Adrenal gland (tissue), 5 donors: ENCODE measurements at regions not wholly inside any gene's neighbourhood (a gene's known extent, or its start where the extent isn't known, plus 50 kb on each side); places are given as distances from the start of the nearest gene placed in this dataset.

Experiments used
- POLR2A ChIP-seq, 2 donors: fragments of 450-650 bp; IDR thresholded peaks; one replicate each; pipeline ENCODE4 v1.6.1; 2017; ENCODE audit warnings: antibody characterized with exemption in 2 of 2, mild to moderate bottlenecking in 2 of 2, moderate library complexity in 1 of 2
- TF ChIP-seq, protein P1 (sequence below), 6 experiments: fragments of 450-650 bp in 4 of 6; fragments of 200-600 bp in 2 of 6; sonication (generic) in 1 of 6; IDR thresholded peaks; 1 replicate in 5 of 6; 2 replicates in 1 of 6; pipeline versions ENCODE4 v1.5.1 to v1.8.0; 2016 to 2021; ENCODE audit warnings: antibody characterized with exemption in 6 of 6, mild to moderate bottlenecking in 2 of 6, moderate library complexity in 1 of 6
- donor health status: DM: no; HTN: no; CAD: no.

DNA sequence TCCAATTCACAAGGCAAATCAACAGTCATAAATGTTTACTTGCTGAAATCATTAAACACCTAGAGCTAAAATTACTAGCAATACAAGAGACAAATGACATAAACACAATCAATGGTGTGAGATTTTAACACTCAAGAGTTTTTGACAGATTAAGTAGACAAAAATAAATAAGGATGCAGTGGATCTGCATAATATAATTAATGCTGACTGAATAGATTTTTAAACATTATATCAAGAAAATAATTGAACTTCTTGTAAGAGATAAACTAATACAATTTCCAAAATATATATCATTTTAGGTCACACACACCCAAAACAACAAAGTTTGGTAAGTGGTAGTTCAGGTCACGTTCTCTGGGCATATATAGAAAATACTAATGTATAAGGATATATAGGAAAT lies 322.6 kb upstream of the XYLT1 start:
- TF ChIP-seq POLR2A (IDR thresholded peaks at IDR 0.05): no peak
- TF ChIP-seq, protein P1, sequence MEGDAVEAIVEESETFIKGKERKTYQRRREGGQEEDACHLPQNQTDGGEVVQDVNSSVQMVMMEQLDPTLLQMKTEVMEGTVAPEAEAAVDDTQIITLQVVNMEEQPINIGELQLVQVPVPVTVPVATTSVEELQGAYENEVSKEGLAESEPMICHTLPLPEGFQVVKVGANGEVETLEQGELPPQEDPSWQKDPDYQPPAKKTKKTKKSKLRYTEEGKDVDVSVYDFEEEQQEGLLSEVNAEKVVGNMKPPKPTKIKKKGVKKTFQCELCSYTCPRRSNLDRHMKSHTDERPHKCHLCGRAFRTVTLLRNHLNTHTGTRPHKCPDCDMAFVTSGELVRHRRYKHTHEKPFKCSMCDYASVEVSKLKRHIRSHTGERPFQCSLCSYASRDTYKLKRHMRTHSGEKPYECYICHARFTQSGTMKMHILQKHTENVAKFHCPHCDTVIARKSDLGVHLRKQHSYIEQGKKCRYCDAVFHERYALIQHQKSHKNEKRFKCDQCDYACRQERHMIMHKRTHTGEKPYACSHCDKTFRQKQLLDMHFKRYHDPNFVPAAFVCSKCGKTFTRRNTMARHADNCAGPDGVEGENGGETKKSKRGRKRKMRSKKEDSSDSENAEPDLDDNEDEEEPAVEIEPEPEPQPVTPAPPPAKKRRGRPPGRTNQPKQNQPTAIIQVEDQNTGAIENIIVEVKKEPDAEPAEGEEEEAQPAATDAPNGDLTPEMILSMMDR (IDR thresholded peaks at IDR 0.05): no peak
